ENCODE measurements at regions not wholly inside any gene's neighbourhood (a gene's known extent, or its start where the extent isn't known, plus 50 kb on each side); places are given as distances from the start of the nearest gene placed in this dataset.
"Not testable (repeated sequence)": the region's sequence is repeated elsewhere in the genome, so short reads cannot be mapped to it uniquely, and the experiment has no call there.

- no peak for DNase-seq
Measured at GRCh38 chr9:75197561-75197960, 109.2 kb downstream of the OSTF1 start.

- DNase-seq: no peak
Measured at GRCh38 chr9:75198436-75198835, 110.1 kb downstream of the OSTF1 start.

GRCh38 chr9:75200892-75201470, 112.7 kb downstream of the OSTF1 start:
- DNase-seq: peak; percentile 18

GRCh38 chr9:75201480-75202209, 113.3 kb downstream of the OSTF1 start:
- DNase-seq: no peak

GRCh38 chr9:75207997-75208396, 119.7 kb downstream of the OSTF1 start:
- DNase-seq: not testable (repeated sequence)

GRCh38 chr9:75210215-75210614, 121.9 kb downstream of the OSTF1 start:
- no peak for DNase-seq

GRCh38 chr9:75213765-75214164, 125.5 kb downstream of the OSTF1 start:
- DNase-seq: no peak

GRCh38 chr9:75226403-75227139, 138.3 kb downstream of the OSTF1 start:
- DNase-seq: no peak

- no peak for DNase-seq
Measured at GRCh38 chr9:75228893-75229292, 140.6 kb downstream of the OSTF1 start.

GRCh38 chr9:75229605-75230332, 141.5 kb downstream of the OSTF1 start:
- DNase-seq: no peak

GRCh38 chr9:75230469-75230868, 142.2 kb downstream of the OSTF1 start:
- DNase-seq: no peak

GRCh38 chr9:75231167-75231566, 142.9 kb downstream of the OSTF1 start:
- DNase-seq: no peak

GRCh38 chr9:75233011-75233410, 144.7 kb downstream of the OSTF1 start:
- no peak for DNase-seq

GRCh38 chr9:75235632-75236031, 147.3 kb downstream of the OSTF1 start:
- no peak for DNase-seq

GRCh38 chr9:75238311-75238976, 150.1 kb downstream of the OSTF1 start:
- DNase-seq: peak; percentile 14

GRCh38 chr9:75239176-75239575, 150.9 kb downstream of the OSTF1 start:
- no peak for DNase-seq

- DNase-seq: no peak
Measured at GRCh38 chr9:75242426-75242825, 154.1 kb downstream of the OSTF1 start.

GRCh38 chr9:75246949-75247348, 158.6 kb downstream of the OSTF1 start:
- no peak for DNase-seq

- DNase-seq: no peak
Measured at GRCh38 chr9:75265525-75265972, 177.2 kb downstream of the OSTF1 start.

GRCh38 chr9:75269197-75269596, 180.9 kb downstream of the OSTF1 start:
- no peak for DNase-seq

GRCh38 chr9:75273055-75273454, 184.7 kb downstream of the OSTF1 start:
- DNase-seq: not testable (repeated sequence)

- no peak for DNase-seq
Measured at GRCh38 chr9:75274781-75275180, 186.5 kb downstream of the OSTF1 start.

- DNase-seq: no peak
Measured at GRCh38 chr9:75282047-75282446, 193.7 kb downstream of the OSTF1 start.
